HG02571 (cell line): ENCODE measurements at regions not wholly inside any gene's neighbourhood (a gene's known extent, or its start where the extent isn't known, plus 50 kb on each side); places are given as distances from the start of the nearest gene placed in this dataset.
"Not testable (repeated sequence)": the region's sequence is repeated elsewhere in the genome, so short reads cannot be mapped to it uniquely, and the experiment has no call there.

Experiments used
- ATAC-seq: cut with Tn5 transposase; IDR thresholded peaks from one replicate; pipeline ENCODE4 v1.9.1; 2021; ENCODE audit warnings: mild to moderate bottlenecking, moderate library complexity; ENCODE audit not compliant: unreplicated experiment

GRCh38 chr12:90515199-90516175, 439.5 kb downstream of the CCER1 start:
- peak; percentile 97 for ATAC-seq

- ATAC-seq: no peak
Measured at GRCh38 chr12:90514325-90514724, 440.7 kb downstream of the CCER1 start.

- no peak for ATAC-seq
Measured at GRCh38 chr12:90512518-90512917, 442.5 kb downstream of the CCER1 start.

- no peak for ATAC-seq
Measured at GRCh38 chr12:90510948-90511347, 444.0 kb downstream of the CCER1 start.

GRCh38 chr12:90504806-90505205, 450.2 kb downstream of the CCER1 start:
- ATAC-seq: no peak

GRCh38 chr12:90502070-90502469, 452.9 kb downstream of the CCER1 start:
- no peak for ATAC-seq

GRCh38 chr12:90501412-90501811, 453.6 kb downstream of the CCER1 start:
- ATAC-seq: no peak

- no peak for ATAC-seq
Measured at GRCh38 chr12:90499795-90500194, 455.2 kb downstream of the CCER1 start.

- ATAC-seq: no peak
Measured at GRCh38 chr12:90497923-90498545, 456.9 kb downstream of the CCER1 start.

- no peak for ATAC-seq
Measured at GRCh38 chr12:90490355-90490754, 464.6 kb downstream of the CCER1 start.

GRCh38 chr12:90489141-90489540, 465.8 kb downstream of the CCER1 start:
- no peak for ATAC-seq

- no peak for ATAC-seq
Measured at GRCh38 chr12:90485560-90485959, 469.4 kb downstream of the CCER1 start.

- ATAC-seq: no peak
Measured at GRCh38 chr12:90484094-90484493, 470.9 kb downstream of the CCER1 start.

GRCh38 chr12:90481748-90482147, 473.2 kb downstream of the CCER1 start:
- ATAC-seq: no peak

- ATAC-seq: no peak
Measured at GRCh38 chr12:90479237-90479636, 475.7 kb downstream of the CCER1 start.

GRCh38 chr12:90473831-90474230, 481.1 kb downstream of the CCER1 start:
- ATAC-seq: no peak

GRCh38 chr12:90460681-90461080, 494.3 kb downstream of the CCER1 start:
- ATAC-seq: no peak

GRCh38 chr12:90456248-90456647, 498.7 kb downstream of the CCER1 start:
- no peak for ATAC-seq

- no peak for ATAC-seq
Measured at GRCh38 chr12:90455756-90456155, 499.2 kb downstream of the CCER1 start.

GRCh38 chr12:90449611-90450010, 505.4 kb downstream of the CCER1 start:
- ATAC-seq: no peak

GRCh38 chr12:90443466-90443865, 511.5 kb downstream of the CCER1 start:
- ATAC-seq: not testable (repeated sequence)

- ATAC-seq: no peak
Measured at GRCh38 chr12:90441431-90441830, 513.5 kb downstream of the CCER1 start.
